Endothelial cell (in vitro differentiated cells): ENCODE measurements at regions not wholly inside any gene's neighbourhood (a gene's known extent, or its start where the extent isn't known, plus 50 kb on each side); places are given as distances from the start of the nearest gene placed in this dataset.

ENCODE experiments used
- DNase-seq: peaks from one replicate; pipeline ENCODE4 v3.0.0; 2021; ENCODE audit warnings: low spot score
- H3K27ac Mint-ChIP-seq: one replicate; pipeline ENCODE4 v1.8.0; 2021; ENCODE audit warnings: mixed read lengths, inconsistent platforms; ENCODE audit not compliant: unreplicated experiment
- H3K27me3 Mint-ChIP-seq: one replicate; pipeline ENCODE4 v1.8.0; 2021; ENCODE audit warnings: mild to moderate bottlenecking, moderate library complexity, mixed read lengths, inconsistent platforms; ENCODE audit not compliant: unreplicated experiment
- H3K36me3 Mint-ChIP-seq: one replicate; pipeline ENCODE4 v1.8.0; 2021; ENCODE audit warnings: mild to moderate bottlenecking, low read depth, mixed read lengths, inconsistent platforms; ENCODE audit not compliant: unreplicated experiment
- H3K4me1 Mint-ChIP-seq: one replicate; pipeline ENCODE4 v1.8.0; 2021; ENCODE audit warnings: mild to moderate bottlenecking, mixed read lengths, inconsistent platforms; ENCODE audit not compliant: unreplicated experiment
- H3K4me3 Mint-ChIP-seq: one replicate; pipeline ENCODE4 v1.8.0; 2021; ENCODE audit warnings: mild to moderate bottlenecking, mixed read lengths, inconsistent platforms; ENCODE audit not compliant: unreplicated experiment
- H3K9me3 Mint-ChIP-seq: one replicate; pipeline ENCODE4 v1.8.0; 2021; ENCODE audit warnings: mixed read lengths, inconsistent platforms; ENCODE audit not compliant: unreplicated experiment
- CTCF ChIP-seq: fragments of 200-600 bp; sonication (generic); IDR thresholded peaks from one replicate; pipeline ENCODE4 v1.5.0; 2021; ENCODE audit warnings: antibody characterized with exemption; ENCODE audit not compliant: unreplicated experiment

- H3K4me3 Mint-ChIP-seq: no peak overlapping the region
- TF ChIP-seq CTCF: no peak
- peaks cover 3% of the 10 kb centered on the region for H3K4me1 Mint-ChIP-seq
- no peak for DNase-seq
- H3K27ac Mint-ChIP-seq: no peak overlapping the region
- H3K27me3 Mint-ChIP-seq: no peaks in the 10 kb centered on the region
- no peaks in the 10 kb centered on the region for H3K9me3 Mint-ChIP-seq
- no peaks in the 10 kb centered on the region for H3K36me3 Mint-ChIP-seq
These were observed 210.7 kb upstream of the CD96 start for GRCh38 chr3:111331306-111331705.

GRCh38 chr3:111331912-111332311 is 210.1 kb upstream of the CD96 start:
- no peak for DNase-seq
- H3K27ac Mint-ChIP-seq: no peak overlapping the region
- H3K36me3 Mint-ChIP-seq: no peaks in the 10 kb centered on the region
- H3K4me3 Mint-ChIP-seq: no peak overlapping the region
- H3K4me1 Mint-ChIP-seq: peaks cover 9% of the 10 kb centered on the region
- no peaks in the 10 kb centered on the region for H3K27me3 Mint-ChIP-seq
- no peak for TF ChIP-seq CTCF
- no peaks in the 10 kb centered on the region for H3K9me3 Mint-ChIP-seq

GRCh38 chr3:111332488-111333080 is 209.4 kb upstream of the CD96 start:
- H3K9me3 Mint-ChIP-seq: no peaks in the 10 kb centered on the region
- no peak for DNase-seq
- peaks cover 13% of the 10 kb centered on the region for H3K4me1 Mint-ChIP-seq
- H3K4me3 Mint-ChIP-seq: no peak overlapping the region
- no peak overlapping the region for H3K27ac Mint-ChIP-seq
- no peaks in the 10 kb centered on the region for H3K36me3 Mint-ChIP-seq
- H3K27me3 Mint-ChIP-seq: no peaks in the 10 kb centered on the region
- TF ChIP-seq CTCF: no peak

GRCh38 chr3:111333642-111334041 is 208.4 kb upstream of the CD96 start:
- no peaks in the 10 kb centered on the region for H3K27me3 Mint-ChIP-seq
- DNase-seq: no peak
- H3K36me3 Mint-ChIP-seq: no peaks in the 10 kb centered on the region
- H3K4me1 Mint-ChIP-seq: peaks cover 16% of the 10 kb centered on the region
- H3K4me3 Mint-ChIP-seq: no peak overlapping the region
- no peak overlapping the region for H3K27ac Mint-ChIP-seq
- no peak for TF ChIP-seq CTCF
- H3K9me3 Mint-ChIP-seq: no peaks in the 10 kb centered on the region

GRCh38 chr3:111335512-111336303 is 206.3 kb upstream of the CD96 start:
- no peak for TF ChIP-seq CTCF
- no peaks in the 10 kb centered on the region for H3K36me3 Mint-ChIP-seq
- peaks cover 16% of the 10 kb centered on the region for H3K4me1 Mint-ChIP-seq
- no peaks in the 10 kb centered on the region for H3K9me3 Mint-ChIP-seq
- no peak overlapping the region for H3K27ac Mint-ChIP-seq
- no peak for DNase-seq
- no peaks in the 10 kb centered on the region for H3K27me3 Mint-ChIP-seq
- H3K4me3 Mint-ChIP-seq: no peak overlapping the region
